GM10266 (cell line): ENCODE measurements at regions not wholly inside any gene's neighbourhood (a gene's known extent, or its start where the extent isn't known, plus 50 kb on each side); places are given as distances from the start of the nearest gene placed in this dataset.
"Not testable (repeated sequence)": the region's sequence is repeated elsewhere in the genome, so short reads cannot be mapped to it uniquely, and the experiment has no call there.

Experiments
- DNase-seq: peaks from one replicate; pipeline ENCODE4 v3.0.0; 2012; ENCODE audit errors: extremely low spot score
- TF ChIP-seq, protein P1 (sequence below): IDR thresholded peaks from 2 replicates; pipeline ENCODE4 v1.5.1; 2012; ENCODE audit warnings: mild to moderate bottlenecking, low read depth; ENCODE audit not compliant: control insufficient read depth, insufficient read depth; ENCODE audit errors: missing control alignments

GRCh38 chr13:44785401-44785800, 203.9 kb downstream of the NUFIP1 start:
- DNase-seq = no peak
- TF ChIP-seq, protein P1, sequence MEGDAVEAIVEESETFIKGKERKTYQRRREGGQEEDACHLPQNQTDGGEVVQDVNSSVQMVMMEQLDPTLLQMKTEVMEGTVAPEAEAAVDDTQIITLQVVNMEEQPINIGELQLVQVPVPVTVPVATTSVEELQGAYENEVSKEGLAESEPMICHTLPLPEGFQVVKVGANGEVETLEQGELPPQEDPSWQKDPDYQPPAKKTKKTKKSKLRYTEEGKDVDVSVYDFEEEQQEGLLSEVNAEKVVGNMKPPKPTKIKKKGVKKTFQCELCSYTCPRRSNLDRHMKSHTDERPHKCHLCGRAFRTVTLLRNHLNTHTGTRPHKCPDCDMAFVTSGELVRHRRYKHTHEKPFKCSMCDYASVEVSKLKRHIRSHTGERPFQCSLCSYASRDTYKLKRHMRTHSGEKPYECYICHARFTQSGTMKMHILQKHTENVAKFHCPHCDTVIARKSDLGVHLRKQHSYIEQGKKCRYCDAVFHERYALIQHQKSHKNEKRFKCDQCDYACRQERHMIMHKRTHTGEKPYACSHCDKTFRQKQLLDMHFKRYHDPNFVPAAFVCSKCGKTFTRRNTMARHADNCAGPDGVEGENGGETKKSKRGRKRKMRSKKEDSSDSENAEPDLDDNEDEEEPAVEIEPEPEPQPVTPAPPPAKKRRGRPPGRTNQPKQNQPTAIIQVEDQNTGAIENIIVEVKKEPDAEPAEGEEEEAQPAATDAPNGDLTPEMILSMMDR = no peak

GRCh38 chr13:44784708-44785080, 204.6 kb downstream of the NUFIP1 start:
- no peak for DNase-seq

DNA sequence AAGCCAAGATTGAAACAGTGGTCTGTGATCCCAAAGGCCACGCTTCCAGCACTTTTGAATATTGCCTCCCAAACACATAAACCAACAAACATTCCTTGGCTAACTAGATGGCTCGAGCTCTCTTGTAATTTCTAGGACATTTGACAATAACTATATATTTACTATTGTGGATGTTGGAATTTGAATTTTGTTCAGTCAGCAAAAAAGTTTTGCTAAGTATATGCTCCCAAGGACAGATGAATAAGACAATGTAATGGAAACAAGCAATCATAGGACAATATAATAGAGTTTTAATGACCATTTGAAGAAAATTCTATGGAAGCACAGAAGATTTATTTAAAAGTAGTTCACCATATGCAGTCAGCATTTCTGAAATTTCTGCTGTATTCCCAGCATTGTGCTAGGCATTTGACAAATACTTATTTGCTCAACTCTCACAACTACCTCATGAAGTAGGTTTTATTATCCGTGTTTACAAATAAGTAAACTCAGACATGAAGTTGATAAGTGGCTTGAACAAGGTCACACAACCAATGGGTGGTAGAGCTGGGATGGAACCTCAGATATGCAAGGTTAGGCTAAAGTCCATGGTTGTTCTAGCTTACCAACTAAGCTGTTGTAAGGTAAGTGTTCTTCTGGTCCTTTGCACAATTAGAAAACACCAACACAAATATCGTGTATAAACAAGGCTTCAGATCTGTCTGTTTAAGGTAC, 205.1 kb downstream of the NUFIP1 start:
- no peak for DNase-seq
- TF ChIP-seq, protein P1 = no peak

More at GRCh38 chr13:44784708-44785080, 204.6 kb downstream of the NUFIP1 start:
- TF ChIP-seq, protein P1 = no peak

GRCh38 chr13:44780591-44781280, 204.6 kb upstream of the TSC22D1 start:
- TF ChIP-seq, protein P1 = no peak
- no peak for DNase-seq

- TF ChIP-seq, protein P1 = no peak
- DNase-seq = no peak
Measured at GRCh38 chr13:44778761-44779484, 202.8 kb upstream of the TSC22D1 start.

GRCh38 chr13:44775290-44775689, 199.2 kb upstream of the TSC22D1 start:
- DNase-seq = not testable (repeated sequence)

GRCh38 chr13:44770951-44771350, 194.8 kb upstream of the TSC22D1 start:
- no peak for DNase-seq
- TF ChIP-seq, protein P1 = no peak
